ENCODE measurements at regions not wholly inside any gene's neighbourhood (a gene's known extent, or its start where the extent isn't known, plus 50 kb on each side); places are given as distances from the start of the nearest gene placed in this dataset.

DNA sequence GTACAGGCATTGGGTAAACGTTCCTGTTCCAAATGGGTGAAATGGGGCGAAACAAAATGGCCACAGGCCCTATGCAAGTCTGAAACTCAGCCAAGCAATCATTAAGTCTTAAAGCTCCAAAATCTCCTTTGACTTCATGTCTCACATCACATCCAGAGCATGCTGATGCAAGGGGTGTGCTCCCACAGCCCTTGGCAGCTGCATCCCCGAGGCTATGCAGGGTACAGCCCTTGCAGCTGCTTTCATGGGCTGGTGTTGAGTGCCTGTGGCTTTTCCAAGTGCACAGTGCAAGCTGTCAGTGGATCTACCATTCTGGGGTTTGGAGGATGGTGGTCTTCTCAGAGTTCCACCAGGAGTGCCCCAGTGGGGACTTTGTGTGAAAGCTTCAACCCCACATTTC lies 270.0 kb upstream of the CDYL start:
- TF ChIP-seq POLR2AphosphoS5 (IDR thresholded peaks at IDR 0.05; ENCODE audit: low read depth, low read length), result no peak
- no peak for TF ChIP-seq TAF1 (IDR thresholded peaks at IDR 0.05; ENCODE audit: borderline replicate concordance, insufficient read depth, low read length)
- TF ChIP-seq, protein P1, sequence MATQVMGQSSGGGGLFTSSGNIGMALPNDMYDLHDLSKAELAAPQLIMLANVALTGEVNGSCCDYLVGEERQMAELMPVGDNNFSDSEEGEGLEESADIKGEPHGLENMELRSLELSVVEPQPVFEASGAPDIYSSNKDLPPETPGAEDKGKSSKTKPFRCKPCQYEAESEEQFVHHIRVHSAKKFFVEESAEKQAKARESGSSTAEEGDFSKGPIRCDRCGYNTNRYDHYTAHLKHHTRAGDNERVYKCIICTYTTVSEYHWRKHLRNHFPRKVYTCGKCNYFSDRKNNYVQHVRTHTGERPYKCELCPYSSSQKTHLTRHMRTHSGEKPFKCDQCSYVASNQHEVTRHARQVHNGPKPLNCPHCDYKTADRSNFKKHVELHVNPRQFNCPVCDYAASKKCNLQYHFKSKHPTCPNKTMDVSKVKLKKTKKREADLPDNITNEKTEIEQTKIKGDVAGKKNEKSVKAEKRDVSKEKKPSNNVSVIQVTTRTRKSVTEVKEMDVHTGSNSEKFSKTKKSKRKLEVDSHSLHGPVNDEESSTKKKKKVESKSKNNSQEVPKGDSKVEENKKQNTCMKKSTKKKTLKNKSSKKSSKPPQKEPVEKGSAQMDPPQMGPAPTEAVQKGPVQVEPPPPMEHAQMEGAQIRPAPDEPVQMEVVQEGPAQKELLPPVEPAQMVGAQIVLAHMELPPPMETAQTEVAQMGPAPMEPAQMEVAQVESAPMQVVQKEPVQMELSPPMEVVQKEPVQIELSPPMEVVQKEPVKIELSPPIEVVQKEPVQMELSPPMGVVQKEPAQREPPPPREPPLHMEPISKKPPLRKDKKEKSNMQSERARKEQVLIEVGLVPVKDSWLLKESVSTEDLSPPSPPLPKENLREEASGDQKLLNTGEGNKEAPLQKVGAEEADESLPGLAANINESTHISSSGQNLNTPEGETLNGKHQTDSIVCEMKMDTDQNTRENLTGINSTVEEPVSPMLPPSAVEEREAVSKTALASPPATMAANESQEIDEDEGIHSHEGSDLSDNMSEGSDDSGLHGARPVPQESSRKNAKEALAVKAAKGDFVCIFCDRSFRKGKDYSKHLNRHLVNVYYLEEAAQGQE (IDR thresholded peaks at IDR 0.05; ENCODE audit: insufficient read depth in 1 of 2, low read depth in 2 of 2, low read length in 2 of 2), result no peak

All from PFSK-1 (cell line).